GM12892 (cell line): ENCODE measurements at regions not wholly inside any gene's neighbourhood (a gene's known extent, or its start where the extent isn't known, plus 50 kb on each side); places are given as distances from the start of the nearest gene placed in this dataset.

Experiments used
- POLR2A ChIP-seq: IDR thresholded peaks from 2 replicates; pipeline ENCODE4 v1.6.1; 2011; ENCODE audit warnings: low read depth, low read length, control low read depth
- POLR2AphosphoS5 ChIP-seq: IDR thresholded peaks from 2 replicates; pipeline ENCODE4 v1.6.1; 2011; ENCODE audit warnings: low read depth, low read length, control low read depth
- TAF1 ChIP-seq: IDR thresholded peaks from 2 replicates; pipeline ENCODE4 v1.6.1; 2011; ENCODE audit warnings: low read depth, mild to moderate bottlenecking, control low read depth, low read length, borderline replicate concordance

- TF ChIP-seq POLR2A = no peak
- no peak for TF ChIP-seq POLR2AphosphoS5
- TF ChIP-seq TAF1 = no peak
These were observed 329.2 kb downstream of the TNS1 start for GRCh38 chr2:217673627-217674026.
